H7 (cell line): ENCODE measurements at regions not wholly inside any gene's neighbourhood (a gene's known extent, or its start where the extent isn't known, plus 50 kb on each side); places are given as distances from the start of the nearest gene placed in this dataset.

ENCODE experiments used
- DNase-seq: peaks from one replicate; pipeline ENCODE4 v3.0.0; 2012
- H3K27me3 ChIP-seq: 2 replicates; pipeline ENCODE4 v1.6.0; 2011; ENCODE audit warnings: mild to moderate bottlenecking, low read length; ENCODE audit not compliant: control insufficient read depth, insufficient read depth
- H3K36me3 ChIP-seq: replicated peaks from 2 replicates; pipeline ENCODE4 v1.5.1; 2011; ENCODE audit warnings: low read length; ENCODE audit not compliant: control insufficient read depth, insufficient read depth
- H3K4me3 ChIP-seq: 2 replicates; pipeline ENCODE4 v1.5.1; 2011; ENCODE audit warnings: low read depth, mild to moderate bottlenecking, control low read depth, low read length, moderate library complexity; ENCODE audit not compliant: insufficient read depth

DNA sequence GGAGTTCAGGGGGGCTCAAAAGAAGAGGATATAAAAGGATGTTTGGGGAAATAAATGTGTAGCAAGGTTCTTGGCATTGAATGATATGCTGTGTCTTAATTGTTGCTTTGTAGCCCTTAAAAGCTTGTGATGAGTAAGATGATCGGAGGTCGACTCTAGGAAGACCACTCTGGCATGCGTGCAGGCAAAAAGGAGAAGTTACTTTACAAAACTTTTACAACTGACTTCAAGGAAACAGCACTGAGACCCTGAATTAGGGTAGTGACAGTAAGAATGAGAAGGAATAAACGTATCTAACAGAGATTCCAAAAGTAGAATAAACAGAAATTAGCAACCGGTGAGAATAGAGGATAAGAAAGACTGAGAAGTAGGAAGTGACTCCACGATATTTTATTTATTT lies 228.7 kb upstream of the TANK start:
- Histone ChIP-seq H3K36me3 (no peaks in the 10 kb centered on the region), H3K4me3 (no peak overlapping the region), H3K27me3 (no peaks in the 10 kb centered on the region)
- no peak for DNase-seq

DNA sequence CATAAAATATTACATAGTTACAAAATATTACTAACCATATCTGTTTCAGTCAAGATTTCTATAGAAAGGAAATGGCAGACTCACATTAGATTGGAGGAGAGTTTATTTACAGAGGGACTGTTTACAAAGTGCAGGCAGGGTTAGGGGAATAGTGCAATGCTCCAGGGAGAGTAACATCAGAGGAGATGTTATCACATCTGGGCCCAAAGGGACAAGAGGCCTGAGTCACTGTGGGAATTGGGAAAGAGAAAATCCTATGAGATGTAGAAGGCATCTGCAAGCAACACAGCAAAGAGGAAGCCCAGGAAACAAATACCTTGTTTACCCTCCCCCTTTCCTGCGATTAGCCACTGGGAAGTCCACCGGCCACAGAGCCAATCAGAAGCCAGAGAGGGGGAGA lies 227.3 kb upstream of the TANK start:
- DNase-seq: no peak
- Histone ChIP-seq H3K36me3 (no peaks in the 10 kb centered on the region), H3K4me3 (no peak overlapping the region), H3K27me3 (no peaks in the 10 kb centered on the region)

DNA sequence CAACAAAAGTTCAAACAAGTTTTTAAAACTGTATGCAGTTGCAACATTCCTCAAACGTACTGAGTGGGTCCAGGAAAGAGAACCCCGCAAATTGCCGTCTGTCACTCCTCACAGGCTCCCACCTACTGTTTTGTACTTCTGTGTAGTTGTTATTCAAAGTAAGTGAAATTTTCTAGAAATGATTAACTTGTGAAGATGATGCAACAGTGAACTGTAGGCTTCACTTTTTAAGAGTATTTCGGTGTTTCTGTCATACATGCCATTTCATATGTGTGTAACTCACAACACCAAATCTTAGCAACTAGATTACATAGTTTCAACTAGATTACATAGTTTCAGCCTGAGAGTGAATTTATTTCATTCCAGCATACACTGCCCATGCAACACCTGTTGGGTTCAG lies 226.0 kb upstream of the TANK start:
- DNase-seq: no peak
- no peak overlapping the region for H3K4me3 ChIP-seq
- H3K27me3 ChIP-seq: no peaks in the 10 kb centered on the region
- H3K36me3 ChIP-seq: no peaks in the 10 kb centered on the region

DNA sequence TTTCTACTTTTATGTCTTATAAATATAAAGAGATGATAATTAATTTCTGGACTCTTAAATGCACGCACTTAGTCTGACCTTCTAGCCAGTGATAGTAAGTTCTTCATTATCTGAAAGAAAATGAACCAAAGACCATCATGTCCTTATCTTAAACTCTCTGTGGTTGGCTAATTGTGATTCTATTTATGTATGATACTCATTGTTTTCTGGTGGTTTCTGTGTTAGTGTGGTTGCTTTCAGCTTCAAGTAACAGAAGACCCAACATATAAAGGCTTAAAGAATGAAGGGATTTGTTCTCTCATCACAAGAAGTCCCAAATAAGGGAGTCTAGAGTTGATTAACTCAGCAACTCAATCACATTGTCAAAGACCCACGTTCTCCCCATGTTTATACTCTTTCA lies 225.2 kb upstream of the TANK start:
- H3K36me3 ChIP-seq: no peaks in the 10 kb centered on the region
- no peak overlapping the region for H3K4me3 ChIP-seq
- H3K27me3 ChIP-seq: no peaks in the 10 kb centered on the region
- DNase-seq: no peak

DNA sequence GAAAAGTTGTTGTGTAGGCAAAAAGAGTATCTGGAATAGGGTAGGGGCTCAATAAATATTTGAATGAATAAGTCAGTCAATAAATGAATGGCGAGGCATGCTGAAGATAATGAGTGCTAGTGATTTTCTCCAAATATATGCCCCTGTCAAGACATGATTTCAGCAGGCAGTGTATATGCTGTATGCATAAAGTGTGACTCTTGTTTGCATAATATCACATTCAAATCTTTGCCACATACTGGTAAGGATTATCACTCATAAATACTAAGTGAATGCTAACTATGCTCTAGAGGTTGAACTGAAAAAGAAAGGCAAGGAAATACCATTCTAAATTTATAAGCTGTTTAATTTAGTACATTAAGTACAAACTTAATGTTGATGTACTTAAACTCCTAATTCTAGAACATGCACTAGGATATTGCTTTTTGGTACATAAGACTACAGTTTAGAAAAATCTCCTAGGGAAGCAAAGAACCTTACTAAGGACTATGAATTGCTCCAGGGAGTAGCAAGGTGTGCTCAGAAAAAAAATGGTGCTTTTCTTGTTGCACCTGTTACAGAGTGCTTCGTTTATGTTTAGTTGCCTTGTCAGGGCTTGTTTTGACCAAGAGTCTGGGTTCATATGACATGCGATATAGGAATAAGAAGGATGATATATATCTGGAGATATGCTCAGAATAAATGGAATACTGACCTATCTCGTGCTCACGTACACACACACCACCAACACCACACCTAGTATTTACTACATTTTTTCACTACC lies 224.0 kb upstream of the TANK start:
- H3K36me3 ChIP-seq: no peaks in the 10 kb centered on the region
- H3K27me3 ChIP-seq: no peaks in the 10 kb centered on the region
- no peak for DNase-seq

DNA sequence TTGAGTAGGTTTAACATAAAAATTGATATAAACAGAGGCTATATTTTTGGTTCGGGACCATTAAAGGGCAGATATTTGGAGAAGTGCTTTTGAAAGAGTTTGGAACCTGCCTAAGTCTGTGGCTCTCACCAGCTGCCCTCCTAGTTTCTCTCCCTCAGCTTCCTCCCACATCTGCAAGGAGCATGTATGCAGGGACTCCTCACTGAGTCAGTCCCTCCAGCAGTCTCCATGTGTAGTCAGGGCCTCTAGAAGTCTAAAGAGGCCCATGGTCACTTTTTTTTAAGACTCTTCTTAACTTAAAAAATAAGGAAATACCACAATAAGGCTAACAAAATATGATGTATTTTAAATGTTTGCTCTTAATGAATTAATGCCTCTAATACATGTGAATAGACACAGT lies 220.0 kb upstream of the TANK start:
- H3K36me3 ChIP-seq: no peaks in the 10 kb centered on the region
- no peaks in the 10 kb centered on the region for H3K27me3 ChIP-seq
- DNase-seq: no peak
- H3K4me3 ChIP-seq: no peak overlapping the region

More for the DNA sequence above, 224.0 kb upstream of the TANK start:
- H3K4me3 ChIP-seq: no peak overlapping the region

DNA sequence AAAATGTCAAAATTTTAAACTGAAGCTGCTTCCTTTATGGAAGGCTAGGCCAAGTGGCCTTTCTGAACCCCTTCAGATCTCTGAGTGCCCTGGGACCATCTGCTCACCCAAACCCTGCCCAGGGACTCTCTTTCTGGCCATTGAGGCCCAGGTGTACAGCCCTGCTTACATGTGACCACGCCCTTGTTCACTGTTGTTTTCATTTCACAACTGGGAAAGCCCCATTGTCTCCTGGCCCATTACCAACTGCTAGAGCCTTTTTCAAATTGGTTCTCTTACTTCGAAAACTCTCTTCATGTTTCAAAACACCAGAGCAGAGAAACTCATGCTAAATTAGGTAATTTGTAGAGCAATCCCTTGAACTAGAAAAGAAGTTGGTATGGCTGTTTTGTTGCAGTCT lies 219.5 kb upstream of the TANK start:
- Histone ChIP-seq H3K4me3 (no peak overlapping the region), H3K27me3 (no peaks in the 10 kb centered on the region), H3K36me3 (no peaks in the 10 kb centered on the region)
- DNase-seq: no peak

DNA sequence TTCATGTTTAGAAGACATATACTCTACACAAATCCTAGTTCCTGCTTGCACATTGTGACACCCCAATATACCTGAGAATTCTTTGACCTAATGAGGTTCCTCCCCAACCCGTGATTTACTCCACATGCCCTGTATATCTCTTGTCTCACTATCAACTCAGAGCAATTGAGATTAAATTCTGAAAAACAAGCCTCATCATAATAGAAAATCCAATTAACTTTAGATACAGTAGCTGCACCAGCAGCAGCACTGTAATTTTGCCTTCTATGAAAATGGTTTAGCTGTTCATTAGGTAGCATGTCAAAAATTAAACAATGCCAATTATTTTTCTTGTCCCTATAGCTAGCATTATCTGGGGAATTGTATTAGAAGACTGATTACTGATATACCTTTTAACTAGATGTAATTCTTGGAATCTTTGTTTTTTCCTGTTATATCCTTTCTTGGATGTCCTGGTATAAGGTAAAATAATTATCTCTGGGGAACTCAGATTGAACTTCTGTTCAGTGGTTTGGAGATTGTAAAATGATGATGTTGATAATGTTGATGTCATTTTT lies 218.9 kb upstream of the TANK start:
- H3K36me3 ChIP-seq: no peaks in the 10 kb centered on the region
- no peaks in the 10 kb centered on the region for H3K27me3 ChIP-seq
- DNase-seq: no peak
- H3K4me3 ChIP-seq: no peak overlapping the region

DNA sequence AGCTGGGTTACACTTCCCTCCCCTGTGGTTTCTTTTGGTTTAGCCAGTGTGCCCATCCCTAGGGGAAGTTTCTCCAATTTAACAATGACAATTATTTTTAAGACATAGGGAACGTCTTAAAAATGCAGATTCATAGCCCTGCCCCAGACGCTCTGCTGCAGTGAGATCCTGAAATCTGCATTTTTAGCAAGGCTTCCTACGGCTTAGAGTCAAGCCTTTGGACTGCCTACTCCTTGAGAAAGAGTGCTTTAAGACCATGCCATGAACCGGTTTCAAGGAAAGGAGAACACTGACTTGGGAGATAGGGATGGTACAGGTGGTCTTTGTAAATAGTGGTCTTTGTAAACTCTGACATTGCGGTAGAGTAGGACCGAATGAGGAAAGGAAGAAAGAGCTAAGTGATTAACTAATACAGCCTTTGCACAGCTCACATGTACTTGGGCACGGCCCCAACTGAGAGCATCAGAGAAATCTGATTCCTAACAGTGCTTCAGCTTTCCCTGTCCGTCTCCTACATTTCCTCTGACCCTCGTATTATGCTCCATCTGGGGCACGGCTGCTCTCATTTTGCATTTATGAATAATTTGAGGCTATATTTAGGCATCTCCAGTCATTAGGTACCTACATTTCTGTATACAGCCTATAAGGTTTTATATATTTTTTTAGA lies 217.6 kb upstream of the TANK start:
- DNase-seq: no peak
- Histone ChIP-seq H3K36me3 (no peaks in the 10 kb centered on the region), H3K4me3 (no peak overlapping the region), H3K27me3 (no peaks in the 10 kb centered on the region)

DNA sequence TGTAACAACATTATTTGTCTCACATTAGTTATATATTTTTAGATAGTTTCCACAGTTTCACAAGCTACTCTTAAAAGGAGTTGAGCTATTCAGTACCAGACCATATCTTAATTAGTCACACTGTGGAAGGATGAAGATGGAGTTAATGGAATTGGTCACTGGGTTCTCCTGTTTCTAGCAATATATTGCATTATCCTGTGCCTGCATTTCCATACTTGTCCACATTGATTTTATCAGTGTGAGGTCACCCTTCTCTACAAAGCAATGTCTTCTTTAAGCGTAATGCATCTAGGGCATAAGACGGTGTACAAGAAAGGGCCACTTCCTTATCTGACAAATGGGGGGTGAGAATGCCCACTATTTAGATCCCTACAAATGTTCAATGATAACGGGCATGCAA lies 216.8 kb upstream of the TANK start:
- Histone ChIP-seq H3K27me3 (no peaks in the 10 kb centered on the region), H3K4me3 (no peak overlapping the region), H3K36me3 (no peaks in the 10 kb centered on the region)
- no peak for DNase-seq

DNA sequence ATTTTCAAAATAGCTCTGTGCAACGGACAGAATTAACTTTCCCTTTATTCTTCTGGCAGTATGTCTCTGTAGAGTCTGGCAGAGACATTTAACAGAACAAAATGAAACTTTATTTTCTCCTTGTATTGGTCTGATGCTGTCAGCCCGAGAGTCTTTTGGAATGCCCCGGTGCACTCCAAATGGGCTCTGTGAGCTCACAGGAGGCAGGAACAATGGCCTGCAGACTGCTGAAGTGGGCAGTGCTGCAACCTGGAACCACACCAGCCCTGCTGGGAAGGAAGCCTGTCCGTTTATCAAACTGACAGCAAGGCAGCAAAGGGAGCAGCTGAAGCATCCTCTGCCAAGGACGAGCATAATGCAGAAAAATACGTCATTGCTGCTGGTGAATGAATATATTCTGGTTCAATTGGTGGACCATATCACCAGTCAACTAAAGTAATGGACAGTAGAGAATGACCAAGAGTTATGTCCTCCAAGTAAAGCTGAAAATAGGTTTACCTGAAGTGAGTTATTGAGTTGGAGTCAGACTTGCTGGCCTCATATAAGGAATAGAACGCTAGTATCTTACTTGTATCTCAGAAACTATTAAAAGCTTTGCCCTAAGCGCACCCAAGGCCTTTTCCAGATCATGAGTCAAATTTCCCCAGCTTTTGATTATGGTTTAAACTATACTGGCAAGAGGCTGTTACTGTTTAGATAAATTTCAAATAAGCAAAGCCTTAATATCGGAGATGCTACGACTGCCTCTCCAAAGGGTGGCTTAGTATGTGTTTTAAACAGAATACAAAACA lies 207.6 kb upstream of the TANK start:
- no peak overlapping the region for H3K4me3 ChIP-seq
- no peaks in the 10 kb centered on the region for H3K27me3 ChIP-seq
- no peaks in the 10 kb centered on the region for H3K36me3 ChIP-seq
- no peak for DNase-seq

DNA sequence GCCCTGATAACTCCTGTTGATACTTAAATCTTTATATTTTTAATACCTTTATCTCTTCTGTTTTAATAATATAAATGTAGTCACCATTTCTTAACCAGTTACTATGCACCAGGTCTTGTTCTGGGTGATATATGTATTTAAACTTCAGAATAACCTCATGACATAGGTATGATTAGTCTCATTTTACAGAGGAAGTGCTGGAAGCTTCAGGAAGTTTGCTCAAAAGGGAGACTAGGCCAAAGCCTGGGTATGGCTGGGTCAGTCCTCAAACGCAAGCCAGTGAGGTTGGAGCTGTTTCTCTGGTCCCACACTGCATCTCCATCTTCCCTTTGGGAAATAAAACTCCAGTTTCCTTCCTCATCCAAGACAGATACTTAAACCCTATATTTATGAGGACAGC lies 204.7 kb upstream of the TANK start:
- no peaks in the 10 kb centered on the region for H3K27me3 ChIP-seq
- H3K4me3 ChIP-seq: no peak overlapping the region
- no peaks in the 10 kb centered on the region for H3K36me3 ChIP-seq
- no peak for DNase-seq

DNA sequence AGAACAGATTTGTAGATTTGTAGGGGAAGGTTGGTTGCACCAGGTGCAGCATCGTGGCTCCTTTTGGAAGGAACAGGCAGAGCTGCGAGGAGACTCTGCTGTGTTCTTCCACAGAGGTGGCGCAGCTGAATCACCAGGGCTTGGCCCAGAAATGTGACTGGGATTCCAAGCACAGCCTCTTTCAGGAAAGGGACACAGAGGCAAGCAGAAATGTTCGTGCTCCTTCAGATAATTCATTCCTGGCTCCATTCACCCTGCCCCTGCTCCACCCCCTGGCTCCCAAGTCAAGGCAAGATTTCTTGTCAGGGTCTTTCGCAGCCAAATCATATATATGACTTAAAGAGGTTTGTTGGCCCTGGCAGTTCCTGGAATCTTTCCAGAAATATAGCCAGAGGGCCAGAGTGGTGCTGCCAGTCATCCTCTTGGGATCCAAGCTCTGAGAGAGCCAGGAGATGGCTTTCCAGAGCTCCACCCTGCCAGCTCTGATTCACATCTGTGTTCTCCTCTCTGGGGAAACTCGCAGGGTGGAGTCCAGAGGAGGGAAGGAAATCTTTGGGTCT lies 203.9 kb upstream of the TANK start:
- no peak for DNase-seq
- Histone ChIP-seq H3K36me3 (no peaks in the 10 kb centered on the region), H3K27me3 (no peaks in the 10 kb centered on the region), H3K4me3 (no peak overlapping the region)

DNA sequence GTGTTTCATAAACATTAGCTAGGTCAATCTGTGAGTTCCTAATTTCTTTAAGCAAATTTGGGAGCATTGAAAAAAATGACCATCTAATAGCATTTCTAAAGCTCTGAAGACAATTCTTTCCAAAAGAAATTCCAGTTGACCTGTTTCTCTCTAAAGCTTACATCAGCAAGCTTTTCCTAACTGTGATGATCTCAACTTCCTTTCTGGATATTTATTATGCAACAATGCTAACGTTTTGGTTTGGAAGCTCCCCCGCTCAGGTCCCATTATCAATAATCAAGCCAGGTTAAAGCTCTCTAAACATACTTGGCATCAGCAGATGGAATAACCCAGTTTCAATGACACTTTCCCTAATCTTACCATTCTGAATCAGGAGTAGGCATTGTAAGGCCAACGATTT lies 196.3 kb upstream of the TANK start:
- no peak for DNase-seq
- Histone ChIP-seq H3K36me3 (no peaks in the 10 kb centered on the region), H3K4me3 (no peak overlapping the region)

More for the DNA sequence above, 196.3 kb upstream of the TANK start:
- no peaks in the 10 kb centered on the region for H3K27me3 ChIP-seq
